CD14-positive monocyte (primary cell): ENCODE measurements at regions not wholly inside any gene's neighbourhood (a gene's known extent, or its start where the extent isn't known, plus 50 kb on each side); places are given as distances from the start of the nearest gene placed in this dataset.

Source experiments
- DNase-seq, 3 donors: peaks; one replicate each; pipeline ENCODE4 v3.0.0-alpha.2; 2011 to 2022
- H2AFZ ChIP-seq: 2 replicates; pipeline ENCODE4 v1.6.0; 2012; ENCODE audit warnings: mild to moderate bottlenecking, low read depth, low read length, inconsistent platforms; ENCODE audit not compliant: insufficient read depth, poor library complexity, severe bottlenecking
- H3K27ac ChIP-seq, 2 donors: 1 replicate in 1 of 2; 2 replicates in 1 of 2; pipeline ENCODE4 v1.5.1; 2012 to 2013; ENCODE audit warnings: low read length in 2 of 2, control low read depth in 1 of 2, inconsistent platforms in 1 of 2, low read depth in 1 of 2, mild to moderate bottlenecking in 1 of 2
- H3K27me3 ChIP-seq, 2 donors: one replicate each; pipeline versions ENCODE4 v1.6.0 to v1.6.1; 2011 to 2013; ENCODE audit warnings: low read length in 2 of 2; ENCODE audit not compliant: control insufficient read depth in 2 of 2, insufficient read depth in 2 of 2
- H3K36me3 ChIP-seq, 2 donors: replicated peaks in 1 of 2; 1 replicate in 1 of 2; 2 replicates in 1 of 2; pipeline versions ENCODE4 v1.5.1 to v1.6.1; 2012 to 2013; ENCODE audit warnings: low read length in 2 of 2, control low read depth in 1 of 2, inconsistent platforms in 1 of 2, mild to moderate bottlenecking in 1 of 2; ENCODE audit not compliant: insufficient read depth in 2 of 2, control insufficient read depth in 1 of 2
- H3K4me1 ChIP-seq, 2 donors: 1 replicate in 1 of 2; 2 replicates in 1 of 2; pipeline versions ENCODE4 v1.5.1 to v1.6.1; 2012 to 2013; ENCODE audit warnings: low read length in 2 of 2, control low read depth in 1 of 2, inconsistent platforms in 1 of 2, mild to moderate bottlenecking in 1 of 2, moderate library complexity in 1 of 2; ENCODE audit not compliant: insufficient read depth in 2 of 2, control insufficient read depth in 1 of 2
- H3K4me2 ChIP-seq: replicated peaks from 2 replicates; pipeline ENCODE3; 2012; ENCODE audit warnings: low read length, moderate library complexity, mild to moderate bottlenecking; ENCODE audit not compliant: poor library complexity, severe bottlenecking; ENCODE audit errors: extremely low read depth
- H3K4me3 ChIP-seq, 3 experiments: fragments of 200-600 bp in 1 of 3; sonication (generic) in 1 of 3; replicated peaks in 1 of 3; 1 replicate in 2 of 3; 2 replicates in 1 of 3; pipeline ENCODE4 v1.5.1; 2011 to 2013; ENCODE audit warnings: low read length in 3 of 3, mild to moderate bottlenecking in 3 of 3, control low read depth in 2 of 3, low read depth in 2 of 3, inconsistent platforms in 1 of 3, moderate library complexity in 1 of 3
- H3K79me2 ChIP-seq: 2 replicates; pipeline ENCODE4 v1.6.0; 2012; ENCODE audit warnings: mild to moderate bottlenecking, control low read depth, inconsistent platforms, low read length, moderate library complexity; ENCODE audit not compliant: insufficient read depth
- H3K9ac ChIP-seq: 2 replicates; pipeline ENCODE4 v1.6.0; 2017; ENCODE audit warnings: low read length, mild to moderate bottlenecking; ENCODE audit not compliant: insufficient read depth, poor library complexity, severe bottlenecking
- H3K9me3 ChIP-seq, 2 donors: replicated peaks in 1 of 2; 1 replicate in 1 of 2; 2 replicates in 1 of 2; pipeline versions ENCODE4 v1.5.1 to v1.6.1; 2012 to 2013; ENCODE audit warnings: low read length in 2 of 2, control low read depth in 1 of 2; ENCODE audit not compliant: control insufficient read depth in 1 of 2, insufficient read depth in 1 of 2
- H4K20me1 ChIP-seq: 2 replicates; pipeline ENCODE4 v1.6.0; 2012; ENCODE audit warnings: mild to moderate bottlenecking, low read length, control low read depth, moderate library complexity; ENCODE audit not compliant: insufficient read depth
- H3K27ac Mint-ChIP-seq, 7 donors: one replicate each; pipeline ENCODE4 v1.8.0; 2020; ENCODE audit warnings: mild to moderate bottlenecking in 7 of 7, mixed read lengths in 7 of 7, moderate library complexity in 6 of 7, inconsistent platforms in 2 of 7
- H3K27me3 Mint-ChIP-seq, 3 donors: one replicate each; pipeline ENCODE4 v1.8.0; 2021 to 2022; ENCODE audit warnings: low read depth in 3 of 3, mild to moderate bottlenecking in 3 of 3, mixed read lengths in 3 of 3, moderate library complexity in 3 of 3, inconsistent platforms in 1 of 3
- H3K36me3 Mint-ChIP-seq, 2 donors: one replicate each; pipeline ENCODE4 v1.8.0; 2020; ENCODE audit warnings: mixed read lengths in 2 of 2, inconsistent platforms in 1 of 2, mild to moderate bottlenecking in 1 of 2
- H3K4me1 Mint-ChIP-seq: one replicate; pipeline ENCODE4 v1.8.0; 2020; ENCODE audit warnings: mild to moderate bottlenecking, mixed read lengths
- H3K4me3 Mint-ChIP-seq, 2 donors: one replicate each; pipeline ENCODE4 v1.8.0; 2020; ENCODE audit warnings: mild to moderate bottlenecking in 2 of 2, mixed read lengths in 2 of 2, moderate library complexity in 1 of 2
- H3K9me3 Mint-ChIP-seq, 7 donors: one replicate each; pipeline ENCODE4 v1.8.0; 2020 to 2022; ENCODE audit warnings: mixed read lengths in 7 of 7, mild to moderate bottlenecking in 6 of 7, moderate library complexity in 6 of 7, inconsistent platforms in 2 of 7
- WGBS: methylation state at CpG from one replicate; pipeline ENCODE4 v1.1.5; 2013; ENCODE audit warnings: missing lambda C conversion rate; ENCODE audit not compliant: insufficient coverage; 5-methylcytosine and 5-hydroxymethylcytosine counted together
- intact Hi-C, 2 donors: fragments of 100-400 bp; cut with micrococcal nuclease; formaldehyde crosslinking; loops; one replicate each; pipeline versions ENCODE4 v1.15.0 to v1.15.1; 2023
- TF ChIP-seq, protein P1 (sequence below): fragments of 200-600 bp; IDR thresholded peaks from one replicate; pipeline ENCODE4 v1.8.0; 2022; ENCODE audit warnings: antibody characterized with exemption, mild to moderate bottlenecking

DNA sequence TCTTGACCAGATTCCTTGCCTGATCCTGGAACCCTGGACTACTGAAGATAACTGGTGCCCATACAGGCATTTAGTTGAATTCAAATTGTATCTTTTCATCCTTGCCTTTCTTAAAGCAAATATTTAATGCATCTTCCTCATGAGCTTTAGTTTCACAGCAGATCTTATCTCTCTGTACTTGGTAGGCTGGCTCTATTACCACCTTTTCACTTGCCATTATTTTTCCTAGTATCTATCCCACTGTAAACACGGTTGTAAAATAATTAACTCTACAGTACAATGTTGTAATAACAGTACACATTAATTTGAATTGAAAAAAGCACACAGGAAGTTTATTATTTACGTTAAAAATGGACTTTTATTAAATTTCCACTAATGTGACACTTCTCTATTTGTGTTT, 1286.9 kb downstream of the GRIK2 start:
- Histone ChIP-seq H3K36me3 (no peaks in the 10 kb centered on the region), H2AFZ (no peak overlapping the region), H3K4me2 (no peak overlapping the region), H4K20me1 (no peaks in the 10 kb centered on the region), H3K79me2 (no peaks in the 10 kb centered on the region), H3K27ac (no peak overlapping the region), H3K4me3 (no peak overlapping the region), H3K27me3 (no peaks in the 10 kb centered on the region), H3K4me1 (no peaks in the 10 kb centered on the region), H3K9me3 (no peaks in the 10 kb centered on the region), H3K9ac (no peak overlapping the region)
- DNase-seq, result no peak
- Mint-ChIP-seq H3K9me3 (peaks cover 0 to 3% (median 0%) of the 10 kb centered on the region in 7 donors), H3K27ac (no peak overlapping the region), H3K4me1 (no peaks in the 10 kb centered on the region), H3K27me3 (no peaks in the 10 kb centered on the region), H3K4me3 (no peak overlapping the region), H3K36me3 (no peaks in the 10 kb centered on the region)
- intact Hi-C loops, result no loop called here
- TF ChIP-seq, protein P1, sequence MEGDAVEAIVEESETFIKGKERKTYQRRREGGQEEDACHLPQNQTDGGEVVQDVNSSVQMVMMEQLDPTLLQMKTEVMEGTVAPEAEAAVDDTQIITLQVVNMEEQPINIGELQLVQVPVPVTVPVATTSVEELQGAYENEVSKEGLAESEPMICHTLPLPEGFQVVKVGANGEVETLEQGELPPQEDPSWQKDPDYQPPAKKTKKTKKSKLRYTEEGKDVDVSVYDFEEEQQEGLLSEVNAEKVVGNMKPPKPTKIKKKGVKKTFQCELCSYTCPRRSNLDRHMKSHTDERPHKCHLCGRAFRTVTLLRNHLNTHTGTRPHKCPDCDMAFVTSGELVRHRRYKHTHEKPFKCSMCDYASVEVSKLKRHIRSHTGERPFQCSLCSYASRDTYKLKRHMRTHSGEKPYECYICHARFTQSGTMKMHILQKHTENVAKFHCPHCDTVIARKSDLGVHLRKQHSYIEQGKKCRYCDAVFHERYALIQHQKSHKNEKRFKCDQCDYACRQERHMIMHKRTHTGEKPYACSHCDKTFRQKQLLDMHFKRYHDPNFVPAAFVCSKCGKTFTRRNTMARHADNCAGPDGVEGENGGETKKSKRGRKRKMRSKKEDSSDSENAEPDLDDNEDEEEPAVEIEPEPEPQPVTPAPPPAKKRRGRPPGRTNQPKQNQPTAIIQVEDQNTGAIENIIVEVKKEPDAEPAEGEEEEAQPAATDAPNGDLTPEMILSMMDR, result no peak
- WGBS, result no CpG with 5 or more reads among the region's 2 CpGs

DNA sequence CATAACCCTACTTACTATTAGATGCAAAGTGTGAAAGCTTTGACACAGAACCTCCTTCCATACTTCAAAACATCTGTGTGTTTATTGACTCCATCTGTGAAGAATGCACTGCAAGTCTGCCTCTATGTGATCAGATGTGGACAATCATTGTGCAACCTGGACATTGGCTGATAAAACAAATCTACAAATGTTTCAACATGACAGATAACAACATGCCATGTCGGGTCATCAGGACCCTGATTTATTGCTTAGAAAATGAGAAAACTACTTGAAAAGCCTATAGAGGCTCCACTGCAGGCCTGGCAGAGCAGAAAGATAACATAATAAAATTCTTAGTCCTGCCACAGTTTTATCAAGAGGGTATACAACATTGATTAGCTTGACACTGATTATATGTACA, 1286.4 kb downstream of the GRIK2 start:
- H3K4me1 Mint-ChIP-seq, result no peaks in the 10 kb centered on the region
- Histone ChIP-seq H3K9me3 (no peaks in the 10 kb centered on the region), H2AFZ (no peak overlapping the region), H4K20me1 (no peaks in the 10 kb centered on the region), H3K79me2 (no peaks in the 10 kb centered on the region), H3K4me2 (no peak overlapping the region), H3K9ac (no peak overlapping the region), H3K27me3 (no peaks in the 10 kb centered on the region), H3K27ac (no peak overlapping the region), H3K4me3 (no peak overlapping the region), H3K36me3 (no peaks in the 10 kb centered on the region), H3K4me1 (no peaks in the 10 kb centered on the region)
- H3K36me3 Mint-ChIP-seq, result no peaks in the 10 kb centered on the region
- H3K4me3 Mint-ChIP-seq, result no peak overlapping the region
- TF ChIP-seq, protein P1, result no peak
- intact Hi-C loops, result no loop called here
- no peak overlapping the region for H3K27ac Mint-ChIP-seq
- WGBS, result 83% methylated on average over 1 of the region's 1 CpG
- no peaks in the 10 kb centered on the region for H3K27me3 Mint-ChIP-seq
- H3K9me3 Mint-ChIP-seq, result no peaks in the 10 kb centered on the region
- DNase-seq, result no peak
